Calu3 (cell line): ENCODE measurements at regions not wholly inside any gene's neighbourhood (a gene's known extent, or its start where the extent isn't known, plus 50 kb on each side); places are given as distances from the start of the nearest gene placed in this dataset.
A peak's percentile ranks its signal among the peaks of the same experiment; 100 is the strongest.

Experiments
- BruUV-seq: library from RNA; stranded (reverse); fragments of 400-500 nt; replicated peaks from 2 replicates; lab custom pipeline; 2021; lab: Mats Ljungman, UMichigan
- CTCF ChIA-PET: fragments of 300-600 bp; sonication (Branson Sonifier 250); formaldehyde crosslinking; loops from one replicate; lab custom pipeline; 2022; ENCODE audit warnings: antibody characterized with exemption; lab: Charles Lee
- DNase-seq: peaks from one replicate; pipeline ENCODE4 v3.0.0; 2022
- H3K27ac Mint-ChIP-seq: one replicate; pipeline ENCODE4 v1.8.0; 2022; ENCODE audit warnings: mixed read lengths; ENCODE audit not compliant: unreplicated experiment
- H3K27me3 Mint-ChIP-seq: one replicate; pipeline ENCODE4 v1.8.0; 2022; ENCODE audit warnings: mixed read lengths; ENCODE audit not compliant: unreplicated experiment
- H3K36me3 Mint-ChIP-seq: one replicate; pipeline ENCODE4 v1.8.0; 2022; ENCODE audit warnings: mild to moderate bottlenecking, moderate library complexity, mixed read lengths; ENCODE audit not compliant: insufficient read depth, unreplicated experiment
- H3K4me1 Mint-ChIP-seq: one replicate; pipeline ENCODE4 v1.8.0; 2022; ENCODE audit warnings: mild to moderate bottlenecking, low read depth, mixed read lengths; ENCODE audit not compliant: unreplicated experiment
- H3K4me3 Mint-ChIP-seq: one replicate; pipeline ENCODE4 v1.8.0; 2022; ENCODE audit warnings: mild to moderate bottlenecking, low read depth, moderate library complexity, mixed read lengths; ENCODE audit not compliant: unreplicated experiment
- H3K9me3 Mint-ChIP-seq: one replicate; pipeline ENCODE4 v1.8.0; 2022; ENCODE audit warnings: low read depth, mixed read lengths; ENCODE audit not compliant: unreplicated experiment
- intact Hi-C: fragments of 100-400 bp; cut with micrococcal nuclease; formaldehyde crosslinking; loops from one replicate; pipeline ENCODE4 v1.10.0; 2022; ENCODE audit not compliant: unreplicated experiment
- TF ChIP-seq, protein P1 (sequence below): fragments of 200-600 bp; IDR thresholded peaks from one replicate; pipeline ENCODE4 v1.8.0; 2022; ENCODE audit warnings: antibody characterized with exemption; ENCODE audit not compliant: unreplicated experiment

DNA sequence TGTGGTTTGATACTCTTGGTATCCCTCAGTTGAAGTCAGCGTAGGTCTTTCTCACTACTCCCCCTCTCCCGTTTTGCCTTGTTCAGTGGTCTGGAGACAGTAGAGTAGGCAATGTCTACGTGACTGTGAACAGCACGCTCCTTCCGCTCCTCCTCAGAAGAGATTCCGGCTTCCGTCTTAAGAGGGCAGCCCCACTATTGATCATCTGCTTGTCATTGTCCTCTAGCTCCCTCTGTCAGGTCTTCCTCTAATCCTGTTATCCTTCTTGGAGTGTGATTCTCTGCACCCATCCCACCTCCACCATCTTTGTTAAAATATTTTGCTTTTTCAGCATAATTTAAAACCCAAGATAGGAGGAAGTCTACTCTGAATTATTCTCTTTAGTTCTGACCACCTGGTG, 129.9 kb upstream of the KCNK2 start:
- no peaks in the 10 kb centered on the region for H3K27me3 Mint-ChIP-seq
- H3K9me3 Mint-ChIP-seq = peaks cover 2% of the 10 kb centered on the region
- BruUV-seq = no TSS peak
- H3K27ac Mint-ChIP-seq = no peak overlapping the region
- DNase-seq = no peak
- no peak overlapping the region for H3K4me3 Mint-ChIP-seq
- no peaks in the 10 kb centered on the region for H3K36me3 Mint-ChIP-seq
- TF ChIP-seq, protein P1, sequence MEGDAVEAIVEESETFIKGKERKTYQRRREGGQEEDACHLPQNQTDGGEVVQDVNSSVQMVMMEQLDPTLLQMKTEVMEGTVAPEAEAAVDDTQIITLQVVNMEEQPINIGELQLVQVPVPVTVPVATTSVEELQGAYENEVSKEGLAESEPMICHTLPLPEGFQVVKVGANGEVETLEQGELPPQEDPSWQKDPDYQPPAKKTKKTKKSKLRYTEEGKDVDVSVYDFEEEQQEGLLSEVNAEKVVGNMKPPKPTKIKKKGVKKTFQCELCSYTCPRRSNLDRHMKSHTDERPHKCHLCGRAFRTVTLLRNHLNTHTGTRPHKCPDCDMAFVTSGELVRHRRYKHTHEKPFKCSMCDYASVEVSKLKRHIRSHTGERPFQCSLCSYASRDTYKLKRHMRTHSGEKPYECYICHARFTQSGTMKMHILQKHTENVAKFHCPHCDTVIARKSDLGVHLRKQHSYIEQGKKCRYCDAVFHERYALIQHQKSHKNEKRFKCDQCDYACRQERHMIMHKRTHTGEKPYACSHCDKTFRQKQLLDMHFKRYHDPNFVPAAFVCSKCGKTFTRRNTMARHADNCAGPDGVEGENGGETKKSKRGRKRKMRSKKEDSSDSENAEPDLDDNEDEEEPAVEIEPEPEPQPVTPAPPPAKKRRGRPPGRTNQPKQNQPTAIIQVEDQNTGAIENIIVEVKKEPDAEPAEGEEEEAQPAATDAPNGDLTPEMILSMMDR = no peak
- peaks cover 12% of the 10 kb centered on the region for H3K4me1 Mint-ChIP-seq
- CTCF ChIA-PET = no interaction called here
- intact Hi-C loops = no loop called here

DNA sequence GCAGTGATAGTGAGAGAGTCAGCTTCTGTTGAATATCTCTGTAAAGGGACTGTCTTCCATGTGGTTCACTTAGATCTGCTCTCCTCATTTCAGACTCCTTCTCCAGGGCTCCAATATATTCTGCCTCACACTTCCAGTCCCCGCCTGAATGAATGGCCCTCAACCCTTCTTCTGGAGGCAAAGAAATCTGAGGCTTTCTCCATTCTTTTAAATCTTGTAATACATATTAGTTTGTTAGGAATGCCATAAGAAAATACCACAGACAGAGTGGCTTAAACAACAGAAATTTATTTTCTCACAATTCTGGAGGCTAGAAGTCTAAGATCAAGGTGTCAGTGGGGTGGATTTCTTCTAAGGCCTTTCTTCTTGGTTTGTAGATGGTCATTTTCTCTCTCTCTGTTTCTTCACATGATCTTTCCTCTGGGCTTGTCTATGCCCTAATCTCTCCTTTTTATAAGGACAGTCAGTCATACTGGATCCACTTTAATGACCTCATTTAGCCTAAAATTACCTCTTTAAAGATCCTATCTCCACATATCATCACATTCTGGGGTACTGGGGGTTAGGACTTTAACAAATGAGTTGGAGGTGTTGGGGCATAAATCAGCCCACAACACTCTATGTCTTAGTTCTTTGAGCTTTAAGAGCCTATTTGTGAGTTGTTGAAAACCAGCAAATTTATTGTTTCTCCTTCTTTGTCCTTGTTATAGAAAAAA, 128.5 kb upstream of the KCNK2 start:
- no peaks in the 10 kb centered on the region for H3K27me3 Mint-ChIP-seq
- H3K36me3 Mint-ChIP-seq = no peaks in the 10 kb centered on the region
- no peak overlapping the region for H3K27ac Mint-ChIP-seq
- CTCF ChIA-PET = no interaction called here
- H3K4me3 Mint-ChIP-seq = no peak overlapping the region
- no peak for DNase-seq
- TF ChIP-seq, protein P1 = no peak
- H3K9me3 Mint-ChIP-seq = peaks cover 2% of the 10 kb centered on the region
- intact Hi-C loops = no loop called here
- peaks cover 19% of the 10 kb centered on the region for H3K4me1 Mint-ChIP-seq
- BruUV-seq = no TSS peak

DNA sequence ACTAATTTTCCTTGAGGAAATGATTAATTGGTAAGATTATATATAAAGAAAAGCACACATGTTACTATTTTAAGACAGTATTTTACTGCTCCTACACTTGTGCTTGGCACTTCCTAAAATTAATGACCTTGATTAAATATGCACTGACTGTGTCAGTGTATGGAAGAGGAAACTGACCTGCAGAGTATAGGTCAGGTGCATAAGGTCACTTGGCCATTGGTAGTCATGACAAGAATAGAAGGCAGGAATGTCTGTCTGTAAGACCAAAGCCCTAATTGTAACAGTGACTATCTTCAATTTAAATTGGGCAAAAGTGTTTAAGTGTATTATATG, 128.0 kb upstream of the KCNK2 start:
- Mint-ChIP-seq H3K36me3 (no peaks in the 10 kb centered on the region), H3K9me3 (peaks cover 2% of the 10 kb centered on the region), H3K4me1 (peaks cover 19% of the 10 kb centered on the region), H3K27me3 (no peaks in the 10 kb centered on the region), H3K4me3 (no peak overlapping the region), H3K27ac (no peak overlapping the region)
- DNase-seq = no peak
- intact Hi-C loops = no loop called here
- no TSS peak for BruUV-seq
- TF ChIP-seq, protein P1 = no peak
- CTCF ChIA-PET = no interaction called here

DNA sequence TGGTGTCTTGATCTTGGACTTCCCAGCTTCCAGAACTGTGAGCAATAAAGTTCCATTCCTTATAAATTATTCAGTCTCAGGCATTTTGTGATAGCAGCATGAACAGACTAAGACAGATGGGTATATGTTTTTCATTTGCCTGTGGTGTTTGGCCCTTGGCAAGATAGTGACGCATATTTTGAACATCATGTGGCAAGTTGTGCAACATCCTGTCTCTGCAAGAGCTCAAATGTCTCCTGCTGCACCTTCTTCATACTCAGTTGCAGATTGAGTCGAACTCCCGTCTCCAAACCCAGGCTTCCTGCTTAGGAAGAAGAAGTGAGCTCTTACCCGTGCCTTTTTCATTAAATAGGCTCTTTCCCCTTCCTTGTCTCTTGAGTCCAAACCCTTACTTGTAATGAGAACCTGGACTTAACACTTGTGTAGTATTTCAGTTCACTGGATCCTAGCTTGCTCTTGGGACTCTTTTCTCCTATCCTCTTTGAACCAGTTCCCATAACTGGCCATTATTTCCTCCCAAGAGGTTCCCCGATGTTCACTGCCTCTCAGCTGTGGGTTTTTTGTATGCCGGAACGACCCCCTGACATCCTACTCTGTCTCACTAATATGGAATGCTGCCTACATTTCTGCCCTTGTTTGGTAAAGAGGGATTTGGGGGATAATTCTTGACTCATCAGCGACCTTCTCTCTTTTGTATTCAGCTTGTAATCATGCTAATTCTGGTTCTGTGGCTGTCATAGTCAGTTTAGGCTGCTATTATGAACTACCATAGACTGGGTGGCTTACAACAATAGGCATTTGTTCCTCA, 125.0 kb upstream of the KCNK2 start:
- CTCF ChIA-PET = interaction anchor here (0.6 kb wide), 1 partner anchor 215 kb away, joined by 4 read pairs; no protein-coding TSS in a partner anchor
- Mint-ChIP-seq H3K9me3 (peaks cover 2% of the 10 kb centered on the region), H3K4me1 (peaks cover 19% of the 10 kb centered on the region), H3K36me3 (no peaks in the 10 kb centered on the region), H3K4me3 (no peak overlapping the region), H3K27ac (peak overlapping the region; percentile 43), H3K27me3 (no peaks in the 10 kb centered on the region)
- TF ChIP-seq, protein P1 = no peak
- no TSS peak for BruUV-seq
- no peak for DNase-seq
- intact Hi-C loops = no loop called here
